WTC11 (cell line): ENCODE measurements at regions not wholly inside any gene's neighbourhood (a gene's known extent, or its start where the extent isn't known, plus 50 kb on each side); places are given as distances from the start of the nearest gene placed in this dataset.

Experiments
- ATAC-seq: fragments of 200-7000 bp; cut with Tn5 transposase; 2 replicates; pipeline ENCODE4 v1.10.0; 2021; ENCODE audit warnings: mild to moderate bottlenecking, moderate library complexity
- CTCF ChIA-PET: fragments of 300-600 bp; sonication (Branson Sonifier 250); formaldehyde crosslinking; loops from one replicate; lab custom pipeline; 2021; ENCODE audit warnings: antibody characterized with exemption; lab: Charles Lee
- POLR2A ChIA-PET: fragments of 350-600 bp; sonication (Branson Sonifier 250); formaldehyde crosslinking; loops from one replicate; lab custom pipeline; 2021; ENCODE audit warnings: antibody characterized with exemption; lab: Charles Lee
- DNase-seq: peaks from one replicate; pipeline ENCODE4 v3.0.0; 2021; ENCODE audit warnings: low spot score
- H3K27ac Mint-ChIP-seq: 2 replicates; pipeline ENCODE4 v1.8.0; 2021; ENCODE audit warnings: mixed read lengths
- H3K27me3 Mint-ChIP-seq: 2 replicates; pipeline ENCODE4 v1.8.0; 2021; ENCODE audit warnings: low read depth, mild to moderate bottlenecking, moderate library complexity, mixed read lengths
- H3K36me3 Mint-ChIP-seq: 2 replicates; pipeline ENCODE4 v1.8.0; 2021; ENCODE audit warnings: mixed read lengths
- H3K4me1 Mint-ChIP-seq: 2 replicates; pipeline ENCODE4 v1.8.0; 2022; ENCODE audit warnings: mixed read lengths
- H3K4me3 Mint-ChIP-seq: 2 replicates; pipeline ENCODE4 v1.8.0; 2021; ENCODE audit warnings: mild to moderate bottlenecking, moderate library complexity, mixed read lengths
- H3K9me3 Mint-ChIP-seq: 2 replicates; pipeline ENCODE4 v1.8.0; 2021; ENCODE audit warnings: mixed read lengths
- ATF1 ChIP-seq: sonication (generic); formaldehyde crosslinking; IDR thresholded peaks from 2 replicates; pipeline ENCODE4 v1.8.1; 2023; ENCODE audit warnings: mild to moderate bottlenecking, moderate library complexity, missing genetic modification reagents
- JAZF1 ChIP-seq: fragments of 250-450 bp; sonication (Bioruptor Pico); IDR thresholded peaks from 2 replicates; pipeline ENCODE4 v1.9.0; 2021; ENCODE audit warnings: moderate library complexity, mild to moderate bottlenecking, inconsistent platforms
- MXD4 ChIP-seq: fragments of 250-450 bp; sonication (Bioruptor Pico); IDR thresholded peaks from 2 replicates; pipeline ENCODE4 v1.8.0; 2021; ENCODE audit warnings: mild to moderate bottlenecking, moderate library complexity, borderline replicate concordance
- MYBL2 ChIP-seq: sonication (generic); formaldehyde crosslinking; IDR thresholded peaks from 2 replicates; pipeline ENCODE4 v1.8.1; 2023; ENCODE audit warnings: mild to moderate bottlenecking, moderate library complexity, missing genetic modification reagents
- NR1H2 ChIP-seq: sonication (generic); formaldehyde crosslinking; IDR thresholded peaks from 2 replicates; pipeline ENCODE4 v1.9.0; 2021; ENCODE audit warnings: mild to moderate bottlenecking, moderate library complexity, missing genetic modification reagents
- OVOL2 ChIP-seq: fragments of 250-450 bp; sonication (Bioruptor Pico); IDR thresholded peaks from 2 replicates; pipeline ENCODE4 v1.9.0; 2021; ENCODE audit warnings: mild to moderate bottlenecking, borderline replicate concordance
- RORB ChIP-seq: fragments of 250-450 bp; sonication (Bioruptor Pico); IDR thresholded peaks from 2 replicates; pipeline ENCODE4 v1.9.0; 2021; ENCODE audit warnings: mild to moderate bottlenecking
- SMAD4 ChIP-seq: sonication (generic); formaldehyde crosslinking; IDR thresholded peaks from 2 replicates; pipeline ENCODE4 v1.8.0; 2022; ENCODE audit warnings: mild to moderate bottlenecking, missing genetic modification reagents
- ZNF263 ChIP-seq: sonication (generic); formaldehyde crosslinking; IDR thresholded peaks from 2 replicates; pipeline ENCODE4 v1.8.1; 2022; ENCODE audit warnings: low read depth, mild to moderate bottlenecking, moderate library complexity, missing genetic modification reagents
- ZNF317 ChIP-seq: sonication (generic); formaldehyde crosslinking; IDR thresholded peaks from 2 replicates; pipeline ENCODE4 v1.8.1; 2023; ENCODE audit warnings: low read depth, mild to moderate bottlenecking, moderate library complexity, missing genetic modification reagents, borderline replicate concordance
- TF ChIP-seq, protein P1 (sequence below): sonication (generic); formaldehyde crosslinking; IDR thresholded peaks from 2 replicates; pipeline ENCODE4 v1.8.1; 2023; ENCODE audit warnings: mild to moderate bottlenecking, missing genetic modification reagents, borderline replicate concordance
- TF ChIP-seq, protein P2 (sequence below): fragments of 250-450 bp; sonication (Bioruptor Pico); IDR thresholded peaks from 2 replicates; pipeline ENCODE4 v1.9.0; 2021; ENCODE audit warnings: mild to moderate bottlenecking, borderline replicate concordance
- TF ChIP-seq, protein P3 (sequence below): fragments of 250-450 bp; sonication (Bioruptor Pico); IDR thresholded peaks from 2 replicates; pipeline ENCODE4 v1.8.0; 2021; ENCODE audit warnings: mild to moderate bottlenecking
- TF ChIP-seq, protein P4 (sequence below): sonication (generic); formaldehyde crosslinking; IDR thresholded peaks from 2 replicates; pipeline ENCODE4 v1.8.0; 2023; ENCODE audit warnings: mild to moderate bottlenecking, missing genetic modification reagents
- TF ChIP-seq, protein P5 (sequence below): sonication (generic); formaldehyde crosslinking; IDR thresholded peaks from 2 replicates; pipeline ENCODE4 v1.8.1; 2023; ENCODE audit warnings: mild to moderate bottlenecking, moderate library complexity, missing genetic modification reagents
- TF ChIP-seq, protein P6 (sequence below): fragments of 250-450 bp; sonication (Bioruptor Pico); IDR thresholded peaks from 2 replicates; pipeline ENCODE4 v1.9.0; 2021; ENCODE audit warnings: mild to moderate bottlenecking
- TF ChIP-seq, protein P7 (sequence below): sonication (generic); formaldehyde crosslinking; IDR thresholded peaks from 2 replicates; pipeline ENCODE4 v1.8.1; 2023; ENCODE audit warnings: mild to moderate bottlenecking, missing genetic modification reagents, moderate library complexity
- TF ChIP-seq, protein P8 (sequence below): fragments of 250-450 bp; sonication (Bioruptor Pico); IDR thresholded peaks from 2 replicates; pipeline ENCODE4 v2.1.2; 2022; ENCODE audit warnings: mild to moderate bottlenecking, moderate library complexity

DNA sequence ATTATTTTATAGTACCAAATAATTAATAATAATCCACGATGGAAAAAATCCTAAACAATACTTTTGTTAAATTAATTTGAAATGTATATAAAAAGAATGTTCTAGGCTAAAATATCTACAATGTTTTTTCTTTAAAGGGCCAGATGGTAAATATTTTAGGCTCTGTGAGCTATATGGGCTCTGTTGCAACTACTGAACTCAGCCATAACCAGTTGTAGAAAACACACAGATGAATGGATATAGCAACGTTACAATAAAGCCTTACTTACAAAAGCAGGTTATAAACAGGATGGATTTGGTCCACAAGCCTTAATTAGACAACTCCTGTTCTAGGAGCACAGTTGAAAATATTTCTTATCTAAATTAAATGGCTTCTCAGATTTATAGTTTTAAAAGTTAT, 245.2 kb downstream of the KCNC2 start:
- TF ChIP-seq RORB (no peak), NR1H2 (CRISPR knock-in tag) (no peak)
- no peak overlapping the region for H3K4me3 Mint-ChIP-seq
- no peaks in the 10 kb centered on the region for H3K9me3 Mint-ChIP-seq
- H3K27me3 Mint-ChIP-seq: no peaks in the 10 kb centered on the region
- H3K27ac Mint-ChIP-seq: no peak overlapping the region
- no peaks in the 10 kb centered on the region for H3K36me3 Mint-ChIP-seq
- POLR2A ChIA-PET: no interaction called here
- CTCF ChIA-PET: no interaction called here
- ATAC-seq: no peak
- no peak for DNase-seq
- H3K4me1 Mint-ChIP-seq: no peaks in the 10 kb centered on the region

DNA sequence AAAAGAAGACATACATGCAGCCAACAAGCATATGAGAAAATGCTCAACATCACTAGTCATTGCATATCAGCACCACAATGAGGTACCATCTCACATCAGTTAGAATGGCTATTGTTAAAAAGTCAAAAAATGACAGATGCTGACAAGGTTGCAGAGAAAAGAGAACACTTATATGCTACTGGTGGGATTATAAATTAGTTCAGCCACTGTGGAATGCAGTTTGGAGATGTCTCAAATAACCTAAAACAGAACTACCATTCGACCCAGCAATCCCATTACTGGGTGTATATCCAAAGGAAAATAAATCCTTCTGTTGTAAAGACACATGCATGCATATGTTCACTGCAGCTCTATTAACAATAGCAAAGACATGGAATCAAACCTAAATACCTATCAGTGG, 238.4 kb downstream of the KCNC2 start:
- ChIA-PET POLR2A (no interaction called here), CTCF (no interaction called here)
- Mint-ChIP-seq H3K27me3 (no peaks in the 10 kb centered on the region), H3K36me3 (no peaks in the 10 kb centered on the region), H3K4me3 (no peak overlapping the region), H3K4me1 (no peaks in the 10 kb centered on the region), H3K9me3 (no peaks in the 10 kb centered on the region), H3K27ac (no peak overlapping the region)
- TF ChIP-seq SMAD4 (CRISPR knock-in tag): no peak
- TF ChIP-seq, protein P1, sequence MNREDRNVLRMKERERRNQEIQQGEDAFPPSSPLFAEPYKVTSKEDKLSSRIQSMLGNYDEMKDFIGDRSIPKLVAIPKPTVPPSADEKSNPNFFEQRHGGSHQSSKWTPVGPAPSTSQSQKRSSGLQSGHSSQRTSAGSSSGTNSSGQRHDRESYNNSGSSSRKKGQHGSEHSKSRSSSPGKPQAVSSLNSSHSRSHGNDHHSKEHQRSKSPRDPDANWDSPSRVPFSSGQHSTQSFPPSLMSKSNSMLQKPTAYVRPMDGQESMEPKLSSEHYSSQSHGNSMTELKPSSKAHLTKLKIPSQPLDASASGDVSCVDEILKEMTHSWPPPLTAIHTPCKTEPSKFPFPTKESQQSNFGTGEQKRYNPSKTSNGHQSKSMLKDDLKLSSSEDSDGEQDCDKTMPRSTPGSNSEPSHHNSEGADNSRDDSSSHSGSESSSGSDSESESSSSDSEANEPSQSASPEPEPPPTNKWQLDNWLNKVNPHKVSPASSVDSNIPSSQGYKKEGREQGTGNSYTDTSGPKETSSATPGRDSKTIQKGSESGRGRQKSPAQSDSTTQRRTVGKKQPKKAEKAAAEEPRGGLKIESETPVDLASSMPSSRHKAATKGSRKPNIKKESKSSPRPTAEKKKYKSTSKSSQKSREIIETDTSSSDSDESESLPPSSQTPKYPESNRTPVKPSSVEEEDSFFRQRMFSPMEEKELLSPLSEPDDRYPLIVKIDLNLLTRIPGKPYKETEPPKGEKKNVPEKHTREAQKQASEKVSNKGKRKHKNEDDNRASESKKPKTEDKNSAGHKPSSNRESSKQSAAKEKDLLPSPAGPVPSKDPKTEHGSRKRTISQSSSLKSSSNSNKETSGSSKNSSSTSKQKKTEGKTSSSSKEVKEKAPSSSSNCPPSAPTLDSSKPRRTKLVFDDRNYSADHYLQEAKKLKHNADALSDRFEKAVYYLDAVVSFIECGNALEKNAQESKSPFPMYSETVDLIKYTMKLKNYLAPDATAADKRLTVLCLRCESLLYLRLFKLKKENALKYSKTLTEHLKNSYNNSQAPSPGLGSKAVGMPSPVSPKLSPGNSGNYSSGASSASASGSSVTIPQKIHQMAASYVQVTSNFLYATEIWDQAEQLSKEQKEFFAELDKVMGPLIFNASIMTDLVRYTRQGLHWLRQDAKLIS: no peak
- TF ChIP-seq, protein P2, sequence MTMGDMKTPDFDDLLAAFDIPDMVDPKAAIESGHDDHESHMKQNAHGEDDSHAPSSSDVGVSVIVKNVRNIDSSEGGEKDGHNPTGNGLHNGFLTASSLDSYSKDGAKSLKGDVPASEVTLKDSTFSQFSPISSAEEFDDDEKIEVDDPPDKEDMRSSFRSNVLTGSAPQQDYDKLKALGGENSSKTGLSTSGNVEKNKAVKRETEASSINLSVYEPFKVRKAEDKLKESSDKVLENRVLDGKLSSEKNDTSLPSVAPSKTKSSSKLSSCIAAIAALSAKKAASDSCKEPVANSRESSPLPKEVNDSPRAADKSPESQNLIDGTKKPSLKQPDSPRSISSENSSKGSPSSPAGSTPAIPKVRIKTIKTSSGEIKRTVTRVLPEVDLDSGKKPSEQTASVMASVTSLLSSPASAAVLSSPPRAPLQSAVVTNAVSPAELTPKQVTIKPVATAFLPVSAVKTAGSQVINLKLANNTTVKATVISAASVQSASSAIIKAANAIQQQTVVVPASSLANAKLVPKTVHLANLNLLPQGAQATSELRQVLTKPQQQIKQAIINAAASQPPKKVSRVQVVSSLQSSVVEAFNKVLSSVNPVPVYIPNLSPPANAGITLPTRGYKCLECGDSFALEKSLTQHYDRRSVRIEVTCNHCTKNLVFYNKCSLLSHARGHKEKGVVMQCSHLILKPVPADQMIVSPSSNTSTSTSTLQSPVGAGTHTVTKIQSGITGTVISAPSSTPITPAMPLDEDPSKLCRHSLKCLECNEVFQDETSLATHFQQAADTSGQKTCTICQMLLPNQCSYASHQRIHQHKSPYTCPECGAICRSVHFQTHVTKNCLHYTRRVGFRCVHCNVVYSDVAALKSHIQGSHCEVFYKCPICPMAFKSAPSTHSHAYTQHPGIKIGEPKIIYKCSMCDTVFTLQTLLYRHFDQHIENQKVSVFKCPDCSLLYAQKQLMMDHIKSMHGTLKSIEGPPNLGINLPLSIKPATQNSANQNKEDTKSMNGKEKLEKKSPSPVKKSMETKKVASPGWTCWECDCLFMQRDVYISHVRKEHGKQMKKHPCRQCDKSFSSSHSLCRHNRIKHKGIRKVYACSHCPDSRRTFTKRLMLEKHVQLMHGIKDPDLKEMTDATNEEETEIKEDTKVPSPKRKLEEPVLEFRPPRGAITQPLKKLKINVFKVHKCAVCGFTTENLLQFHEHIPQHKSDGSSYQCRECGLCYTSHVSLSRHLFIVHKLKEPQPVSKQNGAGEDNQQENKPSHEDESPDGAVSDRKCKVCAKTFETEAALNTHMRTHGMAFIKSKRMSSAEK (CRISPR knock-in tag): no peak
- TF ChIP-seq, protein P3, sequence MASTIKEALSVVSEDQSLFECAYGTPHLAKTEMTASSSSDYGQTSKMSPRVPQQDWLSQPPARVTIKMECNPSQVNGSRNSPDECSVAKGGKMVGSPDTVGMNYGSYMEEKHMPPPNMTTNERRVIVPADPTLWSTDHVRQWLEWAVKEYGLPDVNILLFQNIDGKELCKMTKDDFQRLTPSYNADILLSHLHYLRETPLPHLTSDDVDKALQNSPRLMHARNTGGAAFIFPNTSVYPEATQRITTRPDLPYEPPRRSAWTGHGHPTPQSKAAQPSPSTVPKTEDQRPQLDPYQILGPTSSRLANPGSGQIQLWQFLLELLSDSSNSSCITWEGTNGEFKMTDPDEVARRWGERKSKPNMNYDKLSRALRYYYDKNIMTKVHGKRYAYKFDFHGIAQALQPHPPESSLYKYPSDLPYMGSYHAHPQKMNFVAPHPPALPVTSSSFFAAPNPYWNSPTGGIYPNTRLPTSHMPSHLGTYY (CRISPR knock-in tag): no peak
- TF ChIP-seq, protein P4, sequence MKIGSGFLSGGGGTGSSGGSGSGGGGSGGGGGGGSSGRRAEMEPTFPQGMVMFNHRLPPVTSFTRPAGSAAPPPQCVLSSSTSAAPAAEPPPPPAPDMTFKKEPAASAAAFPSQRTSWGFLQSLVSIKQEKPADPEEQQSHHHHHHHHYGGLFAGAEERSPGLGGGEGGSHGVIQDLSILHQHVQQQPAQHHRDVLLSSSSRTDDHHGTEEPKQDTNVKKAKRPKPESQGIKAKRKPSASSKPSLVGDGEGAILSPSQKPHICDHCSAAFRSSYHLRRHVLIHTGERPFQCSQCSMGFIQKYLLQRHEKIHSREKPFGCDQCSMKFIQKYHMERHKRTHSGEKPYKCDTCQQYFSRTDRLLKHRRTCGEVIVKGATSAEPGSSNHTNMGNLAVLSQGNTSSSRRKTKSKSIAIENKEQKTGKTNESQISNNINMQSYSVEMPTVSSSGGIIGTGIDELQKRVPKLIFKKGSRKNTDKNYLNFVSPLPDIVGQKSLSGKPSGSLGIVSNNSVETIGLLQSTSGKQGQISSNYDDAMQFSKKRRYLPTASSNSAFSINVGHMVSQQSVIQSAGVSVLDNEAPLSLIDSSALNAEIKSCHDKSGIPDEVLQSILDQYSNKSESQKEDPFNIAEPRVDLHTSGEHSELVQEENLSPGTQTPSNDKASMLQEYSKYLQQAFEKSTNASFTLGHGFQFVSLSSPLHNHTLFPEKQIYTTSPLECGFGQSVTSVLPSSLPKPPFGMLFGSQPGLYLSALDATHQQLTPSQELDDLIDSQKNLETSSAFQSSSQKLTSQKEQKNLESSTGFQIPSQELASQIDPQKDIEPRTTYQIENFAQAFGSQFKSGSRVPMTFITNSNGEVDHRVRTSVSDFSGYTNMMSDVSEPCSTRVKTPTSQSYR: no peak
- no peak for TF ChIP-seq ZNF317 (CRISPR knock-in tag)
- TF ChIP-seq OVOL2 (CRISPR knock-in tag): no peak
- TF ChIP-seq MXD4 (CRISPR knock-in tag): no peak
- TF ChIP-seq ATF1 (CRISPR knock-in tag): no peak
- TF ChIP-seq, protein P5, sequence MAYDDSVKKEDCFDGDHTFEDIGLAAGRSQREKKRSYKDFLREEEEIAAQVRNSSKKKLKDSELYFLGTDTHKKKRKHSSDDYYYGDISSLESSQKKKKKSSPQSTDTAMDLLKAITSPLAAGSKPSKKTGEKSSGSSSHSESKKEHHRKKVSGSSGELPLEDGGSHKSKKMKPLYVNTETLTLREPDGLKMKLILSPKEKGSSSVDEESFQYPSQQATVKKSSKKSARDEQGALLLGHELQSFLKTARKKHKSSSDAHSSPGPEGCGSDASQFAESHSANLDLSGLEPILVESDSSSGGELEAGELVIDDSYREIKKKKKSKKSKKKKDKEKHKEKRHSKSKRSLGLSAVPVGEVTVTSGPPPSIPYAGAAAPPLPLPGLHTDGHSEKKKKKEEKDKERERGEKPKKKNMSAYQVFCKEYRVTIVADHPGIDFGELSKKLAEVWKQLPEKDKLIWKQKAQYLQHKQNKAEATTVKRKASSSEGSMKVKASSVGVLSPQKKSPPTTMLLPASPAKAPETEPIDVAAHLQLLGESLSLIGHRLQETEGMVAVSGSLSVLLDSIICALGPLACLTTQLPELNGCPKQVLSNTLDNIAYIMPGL (CRISPR knock-in tag): no peak
- no peak for TF ChIP-seq ZNF263 (CRISPR knock-in tag)
- TF ChIP-seq, protein P6, sequence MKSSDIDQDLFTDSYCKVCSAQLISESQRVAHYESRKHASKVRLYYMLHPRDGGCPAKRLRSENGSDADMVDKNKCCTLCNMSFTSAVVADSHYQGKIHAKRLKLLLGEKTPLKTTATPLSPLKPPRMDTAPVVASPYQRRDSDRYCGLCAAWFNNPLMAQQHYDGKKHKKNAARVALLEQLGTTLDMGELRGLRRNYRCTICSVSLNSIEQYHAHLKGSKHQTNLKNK (CRISPR knock-in tag): no peak
- TF ChIP-seq, protein P7, sequence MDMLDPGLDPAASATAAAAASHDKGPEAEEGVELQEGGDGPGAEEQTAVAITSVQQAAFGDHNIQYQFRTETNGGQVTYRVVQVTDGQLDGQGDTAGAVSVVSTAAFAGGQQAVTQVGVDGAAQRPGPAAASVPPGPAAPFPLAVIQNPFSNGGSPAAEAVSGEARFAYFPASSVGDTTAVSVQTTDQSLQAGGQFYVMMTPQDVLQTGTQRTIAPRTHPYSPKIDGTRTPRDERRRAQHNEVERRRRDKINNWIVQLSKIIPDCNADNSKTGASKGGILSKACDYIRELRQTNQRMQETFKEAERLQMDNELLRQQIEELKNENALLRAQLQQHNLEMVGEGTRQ: no peak
- TF ChIP-seq, protein P8, sequence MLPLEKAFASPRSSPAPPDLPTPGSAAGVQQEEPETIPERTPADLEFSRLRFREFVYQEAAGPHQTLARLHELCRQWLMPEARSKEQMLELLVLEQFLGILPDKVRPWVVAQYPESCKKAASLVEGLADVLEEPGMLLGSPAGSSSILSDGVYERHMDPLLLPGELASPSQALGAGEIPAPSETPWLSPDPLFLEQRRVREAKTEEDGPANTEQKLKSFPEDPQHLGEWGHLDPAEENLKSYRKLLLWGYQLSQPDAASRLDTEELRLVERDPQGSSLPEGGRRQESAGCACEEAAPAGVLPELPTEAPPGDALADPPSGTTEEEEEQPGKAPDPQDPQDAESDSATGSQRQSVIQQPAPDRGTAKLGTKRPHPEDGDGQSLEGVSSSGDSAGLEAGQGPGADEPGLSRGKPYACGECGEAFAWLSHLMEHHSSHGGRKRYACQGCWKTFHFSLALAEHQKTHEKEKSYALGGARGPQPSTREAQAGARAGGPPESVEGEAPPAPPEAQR: no peak
- no peak for TF ChIP-seq JAZF1 (CRISPR knock-in tag)
- no peak for TF ChIP-seq MYBL2 (CRISPR knock-in tag)
- TF ChIP-seq RORB: no peak
- DNase-seq: no peak
- ATAC-seq: no peak
